ENCODE measurements at regions not wholly inside any gene's neighbourhood (a gene's known extent, or its start where the extent isn't known, plus 50 kb on each side); places are given as distances from the start of the nearest gene placed in this dataset.
A peak's percentile ranks its signal among the peaks of the same experiment; 100 is the strongest.
"Not testable (repeated sequence)": the region's sequence is repeated elsewhere in the genome, so short reads cannot be mapped to it uniquely, and the experiment has no call there.

GRCh38 chr22:16693747-16694146 is 101.1 kb upstream of the CCT8L2 start:
- H3K4me3 Mint-ChIP-seq, H3K9me3 Mint-ChIP-seq, DNase-seq, H3K36me3 Mint-ChIP-seq, POLR2A ChIA-PET, H3K4me1 Mint-ChIP-seq, H3K27ac Mint-ChIP-seq: not testable (repeated sequence)
- peak in 1 of 2 donors; percentile 37 for ATAC-seq
- peaks cover 0 to 12% (median 5%) of the 10 kb centered on the region in 5 donors for H3K27me3 Mint-ChIP-seq

DNA sequence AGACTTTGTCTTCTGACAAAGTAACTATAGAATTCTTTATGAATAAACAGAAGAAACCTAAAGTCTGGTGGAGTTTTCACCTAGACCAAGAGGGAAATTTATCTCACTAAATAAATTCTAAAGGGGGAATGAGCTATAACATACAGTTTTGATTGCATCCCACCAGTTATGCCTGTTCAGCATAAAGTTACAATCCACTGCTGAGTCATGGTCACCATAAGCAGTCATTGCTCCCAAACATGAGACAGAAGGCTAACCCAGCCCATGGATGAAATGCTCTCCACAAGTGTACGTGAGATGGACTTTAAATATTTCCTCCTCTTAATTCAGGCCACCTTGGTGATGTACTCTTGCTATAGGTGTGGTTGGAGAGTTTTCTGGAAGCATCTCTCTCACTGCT is 96.7 kb upstream of the CCT8L2 start:
- DNase-seq, H3K9me3 Mint-ChIP-seq, H3K36me3 Mint-ChIP-seq, H3K4me1 Mint-ChIP-seq, H3K4me3 Mint-ChIP-seq, ATAC-seq, POLR2A ChIA-PET, H3K27ac Mint-ChIP-seq: not testable (repeated sequence)
- peaks cover 0 to 12% (median 5%) of the 10 kb centered on the region in 5 donors for H3K27me3 Mint-ChIP-seq

DNA sequence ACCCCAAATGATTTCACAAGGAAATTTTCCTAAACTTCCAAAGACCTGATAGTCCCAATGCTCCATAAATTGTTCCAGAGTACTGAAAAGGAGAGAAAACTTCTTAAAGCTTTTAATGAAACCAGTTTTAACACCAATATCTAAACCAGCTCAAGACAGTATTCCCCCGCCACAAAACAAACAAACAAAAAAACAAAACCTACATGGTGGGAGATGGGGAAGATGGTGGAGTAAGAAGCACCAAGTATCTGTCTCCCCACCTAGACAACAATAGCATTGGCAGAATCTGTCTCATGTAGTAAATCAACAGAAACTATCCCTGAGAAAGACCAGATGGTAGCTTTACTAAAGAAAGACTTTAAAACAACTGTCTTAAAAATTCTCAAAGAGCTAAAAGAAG is 88.7 kb upstream of the CCT8L2 start:
- H3K9me3 Mint-ChIP-seq, H3K4me3 Mint-ChIP-seq, DNase-seq, POLR2A ChIA-PET, ATAC-seq, H3K4me1 Mint-ChIP-seq, H3K27ac Mint-ChIP-seq, H3K36me3 Mint-ChIP-seq: not testable (repeated sequence)
- peaks cover 11 to 18% (median 13%) of the 10 kb centered on the region in 5 donors for H3K27me3 Mint-ChIP-seq

DNA sequence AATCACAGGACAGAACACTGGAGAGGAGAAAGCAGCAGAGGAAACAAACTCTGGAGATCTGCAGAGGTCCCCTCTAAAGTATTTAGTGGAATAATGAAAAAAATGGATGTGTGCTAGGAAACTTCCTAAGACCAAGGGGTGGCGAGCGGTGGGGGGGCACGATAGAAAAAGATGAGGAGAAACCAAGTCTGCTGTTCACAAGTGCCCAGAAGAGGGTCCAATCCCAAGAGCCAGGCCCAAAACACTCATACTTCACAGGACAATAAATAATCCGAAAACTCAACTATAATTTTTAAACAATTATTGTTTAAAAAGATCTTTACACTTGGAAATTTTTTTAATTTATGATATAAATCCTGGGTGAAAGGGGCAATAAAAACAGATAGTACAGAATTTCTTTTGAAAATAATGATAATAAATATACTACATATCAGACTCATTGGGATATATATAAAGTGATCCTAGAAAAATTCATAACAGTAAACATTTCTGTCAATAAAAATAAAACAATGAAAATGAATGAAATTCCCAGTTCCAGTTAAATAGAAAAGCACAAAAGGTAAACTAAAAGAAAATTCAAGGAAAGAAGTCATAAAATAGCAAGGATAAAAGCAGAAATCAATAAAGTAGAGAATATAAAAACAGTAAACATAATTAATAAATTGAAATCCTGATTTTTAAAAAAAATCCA is 87.7 kb upstream of the CCT8L2 start:
- DNase-seq, H3K36me3 Mint-ChIP-seq, H3K9me3 Mint-ChIP-seq, ATAC-seq, H3K4me1 Mint-ChIP-seq, POLR2A ChIA-PET, H3K4me3 Mint-ChIP-seq, H3K27ac Mint-ChIP-seq: not testable (repeated sequence)
- peaks cover 11 to 19% (median 13%) of the 10 kb centered on the region in 5 donors for H3K27me3 Mint-ChIP-seq

DNA sequence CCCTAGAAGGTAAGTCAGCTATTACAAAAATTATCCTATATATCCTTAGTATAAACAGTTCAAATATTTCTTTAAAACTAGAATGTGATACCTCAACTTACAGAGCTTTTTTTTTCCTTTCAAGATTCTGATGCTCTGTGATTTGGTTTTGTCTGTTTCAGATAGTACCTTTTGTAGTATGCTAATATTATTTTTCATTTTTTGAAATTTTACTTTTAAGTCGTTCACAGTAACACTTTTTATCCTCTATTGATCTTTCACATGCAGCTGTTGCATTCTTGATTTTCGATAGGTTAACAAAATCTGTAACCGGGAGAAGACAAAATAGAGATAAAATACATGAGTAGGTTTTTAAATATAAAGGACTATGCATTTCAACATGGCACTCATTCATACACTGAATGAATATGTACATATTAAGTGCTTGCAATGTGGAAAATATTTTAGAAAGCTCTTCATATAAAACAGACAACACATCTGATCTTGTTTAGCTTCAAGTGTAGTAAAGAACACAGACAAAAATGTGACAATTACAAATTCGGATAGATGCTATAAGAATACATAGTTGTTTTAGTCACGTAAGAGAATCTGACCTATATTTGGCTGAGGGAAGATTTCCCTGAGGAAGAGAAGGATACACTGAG is 86.7 kb upstream of the CCT8L2 start:
- H3K4me3 Mint-ChIP-seq, ATAC-seq, DNase-seq, H3K36me3 Mint-ChIP-seq, H3K9me3 Mint-ChIP-seq, POLR2A ChIA-PET, H3K4me1 Mint-ChIP-seq, H3K27ac Mint-ChIP-seq: not testable (repeated sequence)
- H3K27me3 Mint-ChIP-seq, result peaks cover 11 to 19% (median 13%) of the 10 kb centered on the region in 5 donors

DNA sequence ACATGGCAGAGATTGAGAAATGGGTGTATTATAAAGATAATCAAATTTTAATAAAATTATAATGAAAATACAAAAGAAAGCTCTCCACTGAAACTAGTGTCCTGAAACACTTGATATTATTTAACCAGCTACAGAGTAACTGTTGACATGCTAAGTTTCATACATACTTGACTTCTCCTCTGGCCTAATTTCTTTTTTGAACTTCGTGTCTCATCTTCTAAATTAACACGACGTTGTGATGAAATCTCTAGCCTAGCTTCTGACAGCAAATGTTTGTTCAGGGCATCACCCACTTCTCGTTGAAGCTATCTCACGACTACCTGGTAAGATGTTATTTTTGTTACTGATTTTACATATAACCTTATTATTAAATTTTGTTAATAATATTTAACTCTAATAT is 80.8 kb upstream of the CCT8L2 start:
- H3K27ac Mint-ChIP-seq, POLR2A ChIA-PET, H3K9me3 Mint-ChIP-seq, ATAC-seq, H3K36me3 Mint-ChIP-seq, H3K4me1 Mint-ChIP-seq, DNase-seq, H3K27me3 Mint-ChIP-seq, H3K4me3 Mint-ChIP-seq: not testable (repeated sequence)

- POLR2A ChIA-PET, H3K27ac Mint-ChIP-seq, H3K27me3 Mint-ChIP-seq, DNase-seq, H3K4me3 Mint-ChIP-seq, H3K4me1 Mint-ChIP-seq, H3K36me3 Mint-ChIP-seq, ATAC-seq: not testable (repeated sequence)
- H3K9me3 Mint-ChIP-seq, result peaks cover 0 to 28% (median 7%) of the 10 kb centered on the region in 9 donors
Observed at GRCh38 chr22:16665610-16666009, 73.0 kb upstream of the CCT8L2 start.

DNA sequence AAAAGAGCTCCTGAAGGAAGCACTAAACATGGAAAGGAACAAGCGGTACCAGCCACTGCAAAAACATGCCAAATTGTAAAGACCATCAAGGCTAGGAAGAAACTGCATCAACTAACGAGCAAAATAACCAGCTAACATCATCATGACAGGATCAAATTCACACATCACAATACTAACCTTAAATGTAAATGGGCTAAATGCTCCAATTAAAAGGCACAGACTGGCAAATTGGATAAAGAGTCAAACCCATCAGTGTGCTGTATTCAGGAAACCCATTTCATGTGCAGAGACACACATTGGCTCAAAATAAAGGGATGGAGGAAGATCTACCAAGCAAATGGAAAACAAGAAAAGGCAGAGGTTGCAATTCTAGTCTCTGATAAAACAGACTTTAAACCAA is 69.7 kb upstream of the CCT8L2 start:
- H3K4me1 Mint-ChIP-seq, H3K4me3 Mint-ChIP-seq, DNase-seq, H3K27ac Mint-ChIP-seq, H3K27me3 Mint-ChIP-seq, ATAC-seq, POLR2A ChIA-PET, H3K36me3 Mint-ChIP-seq: not testable (repeated sequence)
- H3K9me3 Mint-ChIP-seq, result peaks cover 0 to 25% (median 7%) of the 10 kb centered on the region in 9 donors

DNA sequence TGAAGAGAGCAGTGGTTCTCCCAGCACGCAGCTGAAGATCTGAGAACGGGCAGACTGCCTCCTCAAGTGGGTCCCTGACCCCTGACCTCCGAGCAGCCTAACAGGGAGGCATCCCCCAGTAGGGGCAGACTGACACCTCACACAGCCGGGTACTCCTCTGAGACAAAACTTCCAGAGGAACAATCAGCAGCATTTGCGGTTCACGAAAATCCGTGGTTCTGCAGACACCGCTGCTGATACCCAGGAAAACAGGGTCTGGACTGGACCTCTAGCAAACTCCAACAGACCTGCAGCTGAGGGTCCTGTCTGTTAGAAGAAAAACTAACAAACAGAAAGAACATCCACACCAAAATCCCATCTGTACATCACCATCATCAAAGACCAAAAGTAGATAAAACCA is 68.4 kb upstream of the CCT8L2 start:
- H3K36me3 Mint-ChIP-seq, H3K4me1 Mint-ChIP-seq, H3K27ac Mint-ChIP-seq, ATAC-seq, POLR2A ChIA-PET, DNase-seq, H3K27me3 Mint-ChIP-seq, H3K4me3 Mint-ChIP-seq: not testable (repeated sequence)
- peaks cover 0 to 13% (median 5%) of the 10 kb centered on the region in 9 donors for H3K9me3 Mint-ChIP-seq

DNA sequence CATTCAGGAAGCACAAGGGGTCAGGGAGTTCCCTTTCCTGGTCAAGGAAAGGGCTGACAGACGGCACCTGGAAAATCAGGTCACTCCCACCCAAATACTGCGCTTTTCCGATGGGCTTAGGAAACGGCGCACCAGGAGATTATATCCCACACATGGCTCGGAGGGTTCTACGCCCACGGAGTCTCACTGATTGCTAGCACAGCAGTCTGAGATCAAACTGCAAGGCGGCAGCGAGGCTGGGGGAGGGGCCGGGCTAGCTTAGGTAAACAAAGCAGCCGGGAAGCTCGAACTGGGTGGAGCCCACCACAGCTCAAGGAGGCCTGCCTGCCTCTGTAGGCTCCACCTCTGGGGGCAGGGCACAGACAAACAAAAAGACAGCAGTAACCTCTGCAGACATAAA is 68.0 kb upstream of the CCT8L2 start:
- ATAC-seq, H3K4me3 Mint-ChIP-seq, POLR2A ChIA-PET, DNase-seq, H3K36me3 Mint-ChIP-seq, H3K4me1 Mint-ChIP-seq, H3K27ac Mint-ChIP-seq, H3K27me3 Mint-ChIP-seq: not testable (repeated sequence)
- H3K9me3 Mint-ChIP-seq, result peaks cover 0 to 12% (median 5%) of the 10 kb centered on the region in 9 donors

GRCh38 chr22:16659273-16659834 is 66.7 kb upstream of the CCT8L2 start:
- H3K36me3 Mint-ChIP-seq, H3K9me3 Mint-ChIP-seq, POLR2A ChIA-PET, H3K4me1 Mint-ChIP-seq, DNase-seq, H3K27me3 Mint-ChIP-seq, H3K27ac Mint-ChIP-seq, ATAC-seq, H3K4me3 Mint-ChIP-seq: not testable (repeated sequence)

GRCh38 chr22:16658068-16658467 is 65.5 kb upstream of the CCT8L2 start:
- H3K27ac Mint-ChIP-seq, result no peak overlapping the region
- H3K4me3 Mint-ChIP-seq, result no peak overlapping the region
- DNase-seq, result no peak
- no peaks in the 10 kb centered on the region for H3K4me1 Mint-ChIP-seq
- no peaks in the 10 kb centered on the region for H3K36me3 Mint-ChIP-seq
- H3K27me3 Mint-ChIP-seq, result peaks cover 0 to 2% (median 0%) of the 10 kb centered on the region in 5 donors
- POLR2A ChIA-PET, result no interaction called here
- peaks cover 0 to 9% (median 1%) of the 10 kb centered on the region in 9 donors for H3K9me3 Mint-ChIP-seq
- ATAC-seq, result no peak

- POLR2A ChIA-PET, result no interaction called here
- no peaks in the 10 kb centered on the region for H3K4me1 Mint-ChIP-seq
- no peak for ATAC-seq
- DNase-seq, result no peak
- H3K27me3 Mint-ChIP-seq, result peaks cover 0 to 4% (median 0%) of the 10 kb centered on the region in 5 donors
- no peak overlapping the region for H3K27ac Mint-ChIP-seq
- H3K4me3 Mint-ChIP-seq, result no peak overlapping the region
- H3K36me3 Mint-ChIP-seq, result peaks cover 3 to 21% (median 6%) of the 10 kb centered on the region in 3 donors
- peaks cover 0 to 30% (median 3%) of the 10 kb centered on the region in 9 donors for H3K9me3 Mint-ChIP-seq
Observed at GRCh38 chr22:16654882-16655281, 62.3 kb upstream of the CCT8L2 start.

All from naive thymus-derived CD8-positive, alpha-beta T cell (primary cell).